GM21390 (cell line): ENCODE measurements at regions not wholly inside any gene's neighbourhood (a gene's known extent, or its start where the extent isn't known, plus 50 kb on each side); places are given as distances from the start of the nearest gene placed in this dataset.

Experiments
- ATAC-seq: cut with Tn5 transposase; IDR thresholded peaks from one replicate; pipeline ENCODE4 v1.9.1; 2021; ENCODE audit not compliant: unreplicated experiment

DNA sequence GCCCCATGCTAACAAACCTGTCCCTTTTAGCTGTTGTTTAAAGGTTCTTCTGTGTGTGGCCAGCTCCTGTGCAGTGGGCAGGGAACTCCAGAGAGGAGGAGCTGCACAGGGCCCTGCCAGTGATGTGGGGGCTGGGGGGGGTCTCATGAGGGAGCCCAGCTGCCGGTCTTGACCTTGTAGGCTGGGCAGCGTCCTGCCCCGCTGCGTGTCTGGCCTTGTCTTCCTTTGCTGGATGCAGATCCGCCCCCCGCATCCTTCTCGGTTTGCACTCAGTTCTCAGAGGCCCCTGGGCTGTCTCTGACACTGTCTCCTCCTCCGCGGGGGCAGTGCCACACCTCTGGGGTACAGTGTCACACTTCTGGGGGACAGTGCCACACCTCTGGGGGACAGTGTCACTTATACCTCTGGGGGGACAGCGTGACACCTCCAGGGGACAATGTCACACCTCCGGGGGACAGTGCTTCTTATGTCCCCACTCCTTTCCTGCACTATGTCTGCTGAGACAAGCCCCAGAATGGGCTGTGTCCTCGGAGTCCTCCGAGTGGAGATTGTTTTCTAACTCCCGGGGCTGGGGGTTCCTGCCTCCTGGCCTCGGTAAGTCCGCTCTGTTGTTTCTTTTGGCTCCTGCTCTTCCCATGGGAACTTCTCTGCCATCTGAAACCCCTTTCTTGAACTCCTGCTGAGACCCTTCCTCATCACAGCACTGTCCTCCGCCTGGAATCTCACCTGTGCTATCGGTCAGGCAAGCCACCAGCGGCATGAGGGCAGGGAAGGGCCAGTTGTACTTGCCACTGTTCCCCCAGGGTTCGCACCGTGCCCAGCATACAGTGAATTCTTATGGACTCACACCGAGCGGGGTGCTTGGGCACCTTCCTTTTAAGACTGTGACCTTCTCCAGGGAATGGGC is 788.3 kb downstream of the TBC1D22A start:
- no peak for ATAC-seq

DNA sequence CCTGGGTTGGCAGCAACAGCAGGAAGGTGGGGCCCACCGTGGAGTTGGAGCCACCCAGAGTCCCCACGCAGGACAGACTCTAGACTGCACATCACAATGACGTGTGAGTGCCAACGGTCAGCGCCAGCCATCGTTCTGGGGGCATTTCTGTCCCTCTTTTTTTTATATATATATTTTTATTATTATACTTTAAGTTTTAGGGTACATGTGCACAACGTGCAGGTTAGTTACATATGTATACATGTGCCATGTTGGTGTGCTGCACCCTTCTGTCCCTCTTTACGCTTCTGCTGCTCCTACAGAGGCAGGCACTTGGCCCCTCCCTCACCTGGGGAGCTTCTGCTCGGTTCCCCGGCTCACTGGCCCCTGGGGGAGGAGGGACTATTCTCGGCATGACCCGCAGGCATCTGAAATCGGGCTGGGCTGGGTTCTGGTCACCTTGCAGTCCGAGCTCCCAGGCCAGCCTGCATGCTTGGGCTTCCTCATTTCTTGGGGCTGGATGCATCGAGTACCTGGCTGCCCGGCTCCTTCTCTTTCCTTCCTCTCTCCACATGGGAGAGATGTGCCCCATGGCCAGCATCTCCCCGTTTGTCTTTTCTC is 787.4 kb downstream of the TBC1D22A start:
- no peak for ATAC-seq

DNA sequence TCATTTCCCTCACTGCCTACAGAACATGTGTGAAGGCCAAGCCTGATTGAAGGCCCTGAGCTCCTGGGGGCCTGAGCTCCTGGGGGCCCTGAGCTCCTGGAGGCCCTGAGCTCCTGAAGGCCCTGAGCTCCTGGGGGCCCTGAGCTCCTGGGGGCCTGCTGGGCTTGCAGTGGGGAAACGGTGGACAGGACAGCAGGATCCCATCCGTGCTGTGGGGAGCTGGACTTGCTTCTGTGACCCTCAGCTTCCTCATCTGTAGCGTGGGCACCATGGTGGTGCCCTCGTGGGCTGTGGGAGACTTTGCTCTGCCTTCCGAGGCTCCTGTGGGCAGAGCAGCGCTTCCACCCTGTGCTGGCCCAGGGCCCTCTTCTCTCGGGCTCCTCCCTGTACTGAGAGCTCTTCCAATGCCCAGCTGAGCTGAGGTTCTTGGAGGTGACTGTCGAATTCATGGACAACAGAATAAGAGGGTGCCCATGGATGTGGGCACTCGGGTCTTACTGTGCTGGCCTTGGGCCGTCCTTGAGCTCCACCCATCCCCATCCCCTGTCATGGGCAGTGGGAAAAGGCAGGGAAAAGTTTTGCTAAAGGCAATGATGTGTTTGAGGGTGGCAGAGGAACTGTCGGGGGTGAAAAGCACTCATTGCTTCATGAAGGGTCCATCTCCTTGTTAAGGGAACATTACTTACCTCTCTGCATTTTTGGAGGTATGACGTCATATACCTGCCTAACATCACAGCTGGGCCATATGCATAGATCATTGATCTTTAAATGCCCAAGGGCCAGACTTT is 786.7 kb downstream of the TBC1D22A start:
- no peak for ATAC-seq

DNA sequence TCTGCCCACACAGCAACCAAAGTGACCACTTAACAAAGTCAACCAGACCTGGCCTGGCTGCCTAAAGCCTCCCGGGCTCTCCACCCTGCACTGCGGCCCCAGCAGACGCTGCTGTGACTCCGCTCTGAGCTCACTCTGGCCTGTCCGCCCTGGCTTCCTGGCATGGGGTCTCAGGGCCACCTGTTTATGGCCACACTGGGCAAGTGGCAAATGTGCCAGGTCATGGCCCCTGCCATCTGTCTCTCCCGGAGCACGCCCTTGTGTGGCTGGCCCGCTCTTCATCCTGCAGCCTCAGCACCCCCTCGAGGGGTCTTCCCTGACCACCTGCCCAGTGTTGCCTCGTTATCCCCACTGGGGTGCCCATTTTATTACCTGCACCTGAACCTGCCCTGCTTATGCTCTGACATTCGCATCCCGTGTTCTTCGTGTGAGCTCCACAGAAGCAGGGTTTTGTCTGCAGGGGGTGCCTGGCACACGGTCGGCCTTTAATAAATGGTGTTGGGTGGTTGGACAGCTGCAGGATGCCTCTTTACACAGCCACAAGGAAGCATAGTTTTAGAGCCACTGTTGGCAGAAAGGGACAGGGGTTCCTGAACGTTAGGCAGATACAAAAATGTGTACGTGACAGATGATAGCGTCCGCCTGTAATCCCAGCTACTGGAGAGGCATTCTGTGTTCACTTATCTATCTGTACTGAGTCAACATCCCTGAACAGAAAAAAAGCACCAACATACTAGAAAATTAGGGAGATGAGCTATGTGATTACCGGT is 785.6 kb downstream of the TBC1D22A start:
- no peak for ATAC-seq

DNA sequence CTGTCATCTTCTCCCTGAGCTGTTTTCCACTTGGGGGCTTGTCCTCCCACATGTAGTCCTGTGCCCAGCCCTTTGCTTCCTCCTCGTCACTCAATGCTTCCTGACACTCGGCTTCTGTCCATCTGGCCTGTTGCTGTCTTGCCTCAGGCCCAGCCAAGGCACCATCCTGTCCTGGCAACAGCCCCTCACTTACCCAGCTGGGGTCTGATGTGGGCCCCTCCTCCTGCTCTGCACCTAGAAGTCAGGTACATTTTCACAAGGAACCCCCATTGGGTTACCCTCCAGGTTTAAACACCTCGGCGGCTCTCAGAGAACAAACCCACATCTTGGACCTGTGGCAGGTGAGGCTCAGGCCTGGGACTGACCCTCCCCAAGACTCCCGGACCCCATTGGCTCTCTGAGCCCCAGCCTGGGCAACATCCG is 784.8 kb downstream of the TBC1D22A start:
- no peak for ATAC-seq

GRCh38 chr22:47544696-47545095 is 782.2 kb downstream of the TBC1D22A start:
- ATAC-seq, result no peak

GRCh38 chr22:47543447-47543846 is 781.0 kb downstream of the TBC1D22A start:
- ATAC-seq, result no peak

- ATAC-seq, result no peak
These were observed 777.6 kb downstream of the TBC1D22A start for GRCh38 chr22:47540011-47540410.

DNA sequence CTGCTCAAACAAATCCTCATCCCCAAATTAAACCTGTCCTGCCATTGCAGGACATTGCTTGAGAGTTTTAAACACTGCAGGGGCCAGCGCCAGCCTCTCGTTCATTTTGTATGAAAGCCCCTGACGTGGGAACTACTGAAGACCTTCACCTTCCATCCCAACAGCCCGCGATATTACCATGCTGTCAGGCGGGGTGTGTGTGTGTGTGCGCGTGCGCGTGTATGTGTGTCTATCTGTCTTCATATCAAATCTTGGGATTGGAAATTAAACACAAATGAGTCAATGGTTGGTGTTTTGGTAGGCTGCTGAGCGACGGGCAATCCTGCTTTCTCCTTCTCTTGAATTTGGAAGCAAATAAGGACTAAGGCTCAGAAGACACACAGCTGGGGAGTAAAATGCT is 776.9 kb downstream of the TBC1D22A start:
- no peak for ATAC-seq

DNA sequence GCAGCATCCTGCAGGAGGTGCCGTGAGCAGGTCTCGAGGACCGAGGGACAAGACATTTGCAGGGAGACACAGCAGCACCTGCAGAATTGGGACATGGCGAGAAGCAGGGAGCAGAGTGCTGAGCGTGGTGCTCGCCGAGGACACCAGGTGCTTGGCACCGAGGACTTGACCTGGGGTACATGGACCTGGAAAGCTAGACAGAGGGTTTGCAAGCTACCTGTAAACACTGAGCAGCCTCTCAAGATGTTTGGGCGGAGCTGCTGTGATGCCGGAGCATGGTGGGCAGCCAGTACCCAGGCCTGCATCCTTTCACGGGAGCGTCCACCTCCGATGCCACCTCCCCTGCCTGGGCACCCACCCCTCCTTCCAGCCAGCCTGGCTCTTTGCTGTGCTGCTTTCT is 773.2 kb downstream of the TBC1D22A start:
- ATAC-seq, result no peak

GRCh38 chr22:47534804-47535410 is 772.5 kb downstream of the TBC1D22A start:
- no peak for ATAC-seq

- no peak for ATAC-seq
These were observed 771.7 kb downstream of the TBC1D22A start for GRCh38 chr22:47533961-47534803.

- no peak for ATAC-seq
These were observed 754.6 kb downstream of the TBC1D22A start for GRCh38 chr22:47517062-47517461.

DNA sequence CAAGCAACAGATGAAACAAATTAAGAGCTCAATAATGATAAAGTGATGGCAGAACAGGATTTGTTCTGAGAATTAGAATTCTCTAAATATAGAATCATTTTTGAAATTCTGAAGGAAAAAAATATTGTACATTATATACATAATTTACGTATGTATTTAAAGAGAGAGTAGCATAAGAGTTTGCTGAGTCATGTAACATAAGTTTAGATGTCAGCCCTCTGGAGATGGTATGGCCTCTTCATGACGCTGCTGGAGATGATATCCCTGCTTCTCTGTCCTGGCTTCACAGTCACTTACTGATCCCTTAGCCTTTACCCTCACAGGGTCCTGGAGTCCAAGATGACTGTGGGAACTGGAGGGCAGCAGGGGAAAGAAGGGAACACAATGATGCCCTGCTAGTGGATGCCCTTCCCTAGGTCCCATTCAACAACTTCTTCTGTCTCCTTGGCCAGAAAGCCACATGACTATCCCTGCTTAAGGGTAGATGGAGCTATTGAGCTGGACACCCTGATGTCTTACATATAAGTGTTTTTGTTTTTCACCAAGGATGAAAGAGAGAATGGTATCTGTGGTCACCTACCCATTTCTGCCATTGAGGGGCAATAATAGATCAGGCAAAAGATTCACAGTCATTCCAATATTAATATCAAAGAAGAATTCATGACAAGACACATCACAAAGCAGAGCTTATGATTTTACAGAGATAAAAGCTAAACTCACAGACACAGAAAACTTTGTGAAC is 753.1 kb downstream of the TBC1D22A start:
- ATAC-seq, result no peak

DNA sequence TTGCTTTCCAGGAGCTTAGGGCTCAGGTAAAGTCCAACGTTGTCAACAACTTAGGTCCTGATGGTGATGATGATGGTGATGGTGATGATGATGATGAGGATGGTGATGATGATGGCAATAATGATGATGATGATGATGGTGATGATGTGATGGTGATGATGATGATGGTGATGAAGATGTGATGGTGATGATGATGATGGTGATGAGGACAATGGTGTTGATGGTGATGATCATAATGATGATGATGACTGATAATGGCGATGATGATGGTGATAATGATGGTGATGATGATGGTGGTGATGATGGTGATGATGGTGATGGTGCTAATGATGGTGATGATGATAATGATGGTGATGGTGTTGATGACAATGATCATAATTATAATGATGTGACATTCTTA is 750.2 kb downstream of the TBC1D22A start:
- no peak for ATAC-seq

- ATAC-seq, result no peak
These were observed 742.5 kb downstream of the TBC1D22A start for GRCh38 chr22:47504962-47505361.

DNA sequence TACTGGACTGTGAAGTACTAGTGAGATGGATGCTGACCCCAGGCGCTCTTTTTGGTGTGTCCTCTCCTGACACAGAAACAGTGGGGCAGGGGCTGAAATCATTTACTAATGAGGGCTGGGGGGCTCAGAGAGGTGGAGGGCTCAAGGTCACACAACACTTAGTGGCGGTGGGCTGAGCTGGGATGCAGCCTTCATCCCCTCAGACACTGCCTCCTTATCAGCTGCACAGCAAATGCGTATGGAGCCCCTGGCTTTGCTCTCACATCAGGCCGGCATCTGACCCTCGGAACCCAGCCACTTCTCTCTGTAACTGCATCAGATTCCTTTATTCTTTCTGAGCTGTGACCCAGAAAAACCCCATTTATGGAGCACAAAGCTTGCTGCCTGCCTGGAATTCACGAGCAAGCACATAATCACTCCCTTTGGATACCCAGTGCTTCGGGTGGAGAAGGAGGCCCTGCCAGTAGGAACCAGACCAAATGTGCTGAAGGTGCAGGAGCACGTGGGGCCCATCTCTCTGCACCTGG is 736.6 kb downstream of the TBC1D22A start:
- no peak for ATAC-seq

DNA sequence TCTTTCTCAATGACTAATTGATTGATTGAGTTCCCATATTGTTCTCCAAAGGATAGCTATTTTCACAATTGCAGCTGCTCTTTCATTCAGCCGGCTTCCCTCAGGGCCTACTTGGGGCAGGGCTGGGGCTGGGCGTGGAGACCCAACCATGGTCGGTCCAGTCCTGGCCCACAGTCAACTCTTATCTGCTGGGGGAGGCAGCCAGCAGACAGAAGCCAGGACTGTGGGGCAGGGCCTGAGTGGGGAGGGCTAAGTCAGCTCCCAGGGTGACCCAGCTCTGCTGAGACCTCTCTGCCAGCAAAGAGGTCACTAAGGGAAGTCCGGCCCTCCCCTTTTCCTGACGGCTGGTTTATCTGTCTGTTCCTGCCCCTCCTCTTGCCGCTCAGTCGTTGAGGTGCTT is 735.2 kb downstream of the TBC1D22A start:
- no peak for ATAC-seq

GRCh38 chr22:47495110-47495509 is 732.7 kb downstream of the TBC1D22A start:
- no peak for ATAC-seq
